ENCODE measurements at regions not wholly inside any gene's neighbourhood (a gene's known extent, or its start where the extent isn't known, plus 50 kb on each side); places are given as distances from the start of the nearest gene placed in this dataset.

DNA sequence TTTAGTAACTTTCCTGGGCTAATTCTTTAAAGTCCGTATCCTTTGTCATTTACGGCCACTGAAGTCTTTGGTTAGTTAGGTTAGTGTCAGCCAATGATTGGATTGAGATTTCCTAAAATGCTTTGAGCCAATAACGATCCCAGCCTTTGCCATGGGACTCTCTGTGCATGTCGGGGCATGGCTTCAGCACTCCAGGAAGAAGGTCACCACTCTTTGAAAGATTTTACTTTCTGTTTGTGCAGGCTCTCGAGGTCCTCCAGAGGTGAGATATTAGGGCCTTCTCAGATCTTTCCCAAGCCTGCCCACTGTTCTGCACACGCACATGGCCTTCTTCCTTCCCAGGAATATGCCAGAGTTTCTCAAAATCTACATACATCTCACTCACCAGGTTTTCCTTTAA lies 153.7 kb upstream of the ARGLU1 start:
- TF ChIP-seq, protein P1, sequence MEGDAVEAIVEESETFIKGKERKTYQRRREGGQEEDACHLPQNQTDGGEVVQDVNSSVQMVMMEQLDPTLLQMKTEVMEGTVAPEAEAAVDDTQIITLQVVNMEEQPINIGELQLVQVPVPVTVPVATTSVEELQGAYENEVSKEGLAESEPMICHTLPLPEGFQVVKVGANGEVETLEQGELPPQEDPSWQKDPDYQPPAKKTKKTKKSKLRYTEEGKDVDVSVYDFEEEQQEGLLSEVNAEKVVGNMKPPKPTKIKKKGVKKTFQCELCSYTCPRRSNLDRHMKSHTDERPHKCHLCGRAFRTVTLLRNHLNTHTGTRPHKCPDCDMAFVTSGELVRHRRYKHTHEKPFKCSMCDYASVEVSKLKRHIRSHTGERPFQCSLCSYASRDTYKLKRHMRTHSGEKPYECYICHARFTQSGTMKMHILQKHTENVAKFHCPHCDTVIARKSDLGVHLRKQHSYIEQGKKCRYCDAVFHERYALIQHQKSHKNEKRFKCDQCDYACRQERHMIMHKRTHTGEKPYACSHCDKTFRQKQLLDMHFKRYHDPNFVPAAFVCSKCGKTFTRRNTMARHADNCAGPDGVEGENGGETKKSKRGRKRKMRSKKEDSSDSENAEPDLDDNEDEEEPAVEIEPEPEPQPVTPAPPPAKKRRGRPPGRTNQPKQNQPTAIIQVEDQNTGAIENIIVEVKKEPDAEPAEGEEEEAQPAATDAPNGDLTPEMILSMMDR (IDR thresholded peaks at IDR 0.05; ENCODE audit: insufficient read depth, low read depth, low read length, missing control alignments), result no peak
- DNase-seq (ENCODE audit: low read depth), result no peak

DNA sequence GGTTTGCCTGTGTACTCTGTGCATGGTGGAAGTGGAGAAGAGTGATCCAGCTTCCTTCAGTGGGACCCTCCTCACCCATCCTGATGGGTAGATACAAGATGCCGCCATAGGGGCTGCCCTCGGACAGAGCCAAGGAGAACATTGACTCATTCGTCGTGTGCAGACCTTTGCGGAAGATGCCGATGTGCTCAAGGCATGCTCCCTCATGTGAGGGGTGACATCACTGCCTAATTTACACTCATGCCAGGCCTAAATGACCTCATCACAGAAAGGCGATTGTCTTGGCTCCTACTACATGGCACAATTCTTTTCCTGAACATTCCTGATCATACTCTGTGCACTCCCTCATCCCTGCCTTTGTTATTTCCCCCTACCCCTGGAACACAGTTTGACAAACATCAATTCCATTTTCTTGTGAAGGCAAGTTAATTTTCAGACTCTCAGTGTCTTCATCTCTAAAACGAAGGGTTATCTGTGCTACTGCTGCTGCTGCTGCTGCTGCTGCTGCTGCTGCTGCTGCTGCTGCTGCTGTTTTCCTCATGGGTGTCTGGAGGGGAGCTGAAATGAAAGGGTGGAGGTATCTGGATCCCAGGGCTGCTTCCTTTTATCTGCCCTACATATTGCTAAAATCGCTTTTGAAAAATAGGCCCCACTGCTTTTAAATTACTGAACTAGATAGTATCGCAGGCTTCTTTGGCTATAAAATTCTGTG lies 146.5 kb upstream of the ARGLU1 start:
- no peak overlapping the region for H3K4me3 ChIP-seq (ENCODE audit: low read length)
- DNase-seq (ENCODE audit: low read depth), result peak; percentile 2
- TF ChIP-seq, protein P1 (IDR thresholded peaks at IDR 0.05; ENCODE audit: insufficient read depth, low read depth, low read length, missing control alignments), result no peak

More for the DNA sequence above, 153.7 kb upstream of the ARGLU1 start:
- no peak overlapping the region for H3K4me3 ChIP-seq (ENCODE audit: low read length)

DNA sequence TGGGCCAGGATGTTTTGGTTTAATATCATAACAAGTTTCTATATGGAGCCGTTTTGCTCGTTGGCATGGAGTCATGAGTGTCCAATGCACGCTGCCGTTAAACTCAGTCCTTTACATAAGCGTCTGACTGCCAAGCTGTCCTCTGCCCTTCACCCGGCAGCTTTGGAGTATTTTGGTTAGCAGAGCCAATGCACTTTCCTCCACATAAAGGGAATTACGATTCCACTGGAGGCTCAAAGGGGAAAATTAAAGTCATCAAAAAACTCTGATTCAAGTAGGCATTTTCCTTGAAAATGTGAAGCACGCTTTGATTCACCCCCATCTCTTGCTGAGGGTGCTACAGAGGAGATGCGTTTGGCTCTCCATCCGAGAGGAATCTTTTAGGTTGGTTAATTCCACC lies 144.4 kb upstream of the ARGLU1 start:
- no peak overlapping the region for H3K4me3 ChIP-seq (ENCODE audit: low read length)
- TF ChIP-seq, protein P1 (IDR thresholded peaks at IDR 0.05; ENCODE audit: insufficient read depth, low read depth, low read length, missing control alignments), result no peak
- DNase-seq (ENCODE audit: low read depth), result no peak

DNA sequence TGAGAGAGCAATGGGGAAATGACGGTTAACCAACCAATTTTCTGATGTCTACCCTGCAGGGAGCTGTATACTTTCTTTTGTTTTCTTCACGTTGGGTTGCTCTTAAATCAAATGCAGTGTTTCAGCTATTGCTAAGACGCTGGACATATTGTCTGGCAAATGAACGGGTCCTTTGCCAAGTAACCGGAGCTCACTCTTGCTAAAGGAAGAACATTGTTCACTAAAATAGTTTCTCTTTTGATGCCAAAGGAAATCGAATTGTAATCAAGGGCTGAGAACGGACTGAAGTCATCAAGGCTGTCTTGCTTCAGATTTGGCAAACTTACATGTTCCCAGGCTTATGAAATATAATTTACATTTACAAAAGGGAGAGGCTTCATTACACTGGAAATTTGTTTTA lies 142.3 kb upstream of the ARGLU1 start:
- no peak overlapping the region for H3K4me3 ChIP-seq (ENCODE audit: low read length)
- TF ChIP-seq, protein P1 (IDR thresholded peaks at IDR 0.05; ENCODE audit: insufficient read depth, low read depth, low read length, missing control alignments), result no peak
- no peak for DNase-seq (ENCODE audit: low read depth)

DNA sequence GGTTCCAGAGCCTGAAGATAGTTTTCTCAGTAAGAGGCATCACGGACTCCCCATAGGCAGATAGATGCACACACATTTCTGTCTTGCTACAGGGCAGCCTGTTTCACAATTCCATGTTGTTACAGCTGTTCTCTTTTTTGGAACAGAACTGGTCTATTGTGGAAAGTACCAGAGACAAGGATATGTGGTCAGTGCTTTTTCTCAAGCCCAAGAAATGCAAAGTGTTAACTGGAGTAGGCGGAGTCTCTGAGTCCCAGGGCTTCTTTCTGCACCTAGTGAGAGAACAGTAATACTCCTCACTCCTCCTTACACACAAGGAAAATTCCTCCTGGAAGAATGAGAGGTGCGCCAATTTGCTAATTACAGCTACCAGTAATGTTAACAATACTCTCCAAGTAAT lies 141.6 kb upstream of the ARGLU1 start:
- TF ChIP-seq, protein P1 (IDR thresholded peaks at IDR 0.05; ENCODE audit: insufficient read depth, low read depth, low read length, missing control alignments), result no peak
- no peak for DNase-seq (ENCODE audit: low read depth)
- no peak overlapping the region for H3K4me3 ChIP-seq (ENCODE audit: low read length)

DNA sequence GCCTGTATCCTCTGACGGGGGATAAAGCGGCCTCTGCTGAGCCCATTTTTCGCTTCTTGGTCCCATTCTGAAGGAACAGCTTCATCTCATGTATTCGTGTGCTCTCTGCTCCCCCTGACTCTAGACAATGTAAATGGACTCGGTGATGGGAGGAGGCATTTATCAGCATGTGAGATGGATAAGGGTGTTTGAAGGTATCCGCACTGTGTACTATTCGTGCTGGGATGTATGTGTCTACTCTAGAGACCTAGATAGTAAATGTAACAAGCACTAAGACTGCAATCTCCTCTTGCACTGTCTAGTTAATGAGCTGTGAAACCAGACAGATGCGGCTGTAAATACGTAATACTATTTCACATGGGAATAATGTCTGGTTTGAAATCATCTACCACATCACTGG lies 134.6 kb upstream of the ARGLU1 start:
- H3K4me3 ChIP-seq (ENCODE audit: low read length), result no peak overlapping the region
- TF ChIP-seq, protein P1 (IDR thresholded peaks at IDR 0.05; ENCODE audit: insufficient read depth, low read depth, low read length, missing control alignments), result no peak
- no peak for DNase-seq (ENCODE audit: low read depth)

DNA sequence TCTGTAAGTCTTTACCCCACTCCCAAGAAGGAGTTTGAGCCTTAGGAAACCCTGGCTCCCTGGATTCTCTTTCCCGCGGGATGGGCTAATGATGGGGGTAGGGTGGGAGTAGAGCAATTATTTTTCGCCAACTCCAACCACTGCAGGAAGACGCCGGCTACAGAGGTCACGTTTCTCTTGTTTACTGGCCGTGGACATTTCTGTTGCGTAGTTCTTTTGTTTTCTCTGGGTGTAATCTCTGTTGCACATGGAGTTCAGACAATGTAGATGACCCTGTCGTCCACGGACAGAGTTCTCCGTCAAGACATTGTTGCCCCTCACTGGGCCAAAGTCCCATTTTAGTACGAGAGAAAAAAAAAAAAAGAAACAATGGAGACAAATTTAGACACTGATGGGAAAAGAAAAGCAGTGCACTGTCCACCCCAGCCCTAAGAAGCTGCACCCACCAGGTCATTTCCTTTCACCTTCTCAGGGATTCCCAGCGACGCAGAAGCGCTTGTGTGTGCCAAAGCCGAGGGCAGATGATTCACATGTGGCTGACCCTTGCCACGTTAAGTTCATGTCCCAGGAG lies 133.9 kb upstream of the ARGLU1 start:
- no peak overlapping the region for H3K4me3 ChIP-seq (ENCODE audit: low read length)
- no peak for DNase-seq (ENCODE audit: low read depth)
- TF ChIP-seq, protein P1 (IDR thresholded peaks at IDR 0.05; ENCODE audit: insufficient read depth, low read depth, low read length, missing control alignments), result no peak
